ENCODE measurements at regions not wholly inside any gene's neighbourhood (a gene's known extent, or its start where the extent isn't known, plus 50 kb on each side); places are given as distances from the start of the nearest gene placed in this dataset.
A peak's percentile ranks its signal among the peaks of the same experiment; 100 is the strongest.

DNA sequence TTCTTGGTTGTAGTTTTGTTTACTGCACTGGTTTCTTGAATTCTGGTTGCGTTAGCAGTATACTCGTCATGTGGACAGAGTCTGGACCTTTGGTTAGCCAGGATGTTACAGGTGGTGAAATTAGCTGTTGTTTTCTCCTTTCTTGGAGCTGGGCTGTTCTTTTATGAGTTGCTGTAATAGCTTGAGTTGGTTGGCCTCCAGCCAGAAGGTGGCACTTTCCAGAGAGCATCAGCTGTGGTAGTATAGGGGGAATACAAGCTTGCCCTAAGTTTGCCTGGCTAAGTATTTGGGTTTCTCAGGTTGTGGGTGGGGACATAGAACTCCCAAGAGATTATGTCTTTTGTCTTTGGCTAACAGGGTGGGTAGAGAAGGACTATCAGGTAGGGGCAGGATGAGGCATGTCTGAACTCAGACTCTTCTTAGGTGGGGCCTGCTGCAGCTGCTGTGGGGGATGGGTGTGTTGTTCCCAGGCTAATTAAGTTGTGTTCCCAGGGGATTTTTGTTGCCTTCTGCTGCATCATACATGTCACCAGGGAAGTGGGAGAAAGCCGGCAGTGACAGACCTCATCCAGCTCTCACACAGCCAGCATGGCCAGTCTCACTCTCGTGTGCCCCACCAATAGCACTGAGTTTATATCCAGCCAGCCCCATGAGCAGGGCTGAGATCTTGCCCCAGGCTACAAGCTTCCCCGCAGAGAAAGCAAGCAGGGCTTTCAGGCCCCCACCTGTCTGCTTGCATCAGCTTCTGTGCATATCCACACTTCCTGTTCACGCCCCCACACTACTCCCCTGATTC, 246.7 kb upstream of the TPK1 start:
- Histone ChIP-seq H3K27ac (no peak overlapping the region), H3K27me3 (no peaks in the 10 kb centered on the region), H3K4me3 (peak overlapping the region in 1 of 3 donors; percentile 8), H3K9me3 (no peaks in the 10 kb centered on the region), H3K36me3 (no peaks in the 10 kb centered on the region), H3K4me1 (no peaks in the 10 kb centered on the region)
- no peak for TF ChIP-seq POLR2A (IDR thresholded peaks at IDR 0.05)
- TF ChIP-seq, protein P1, sequence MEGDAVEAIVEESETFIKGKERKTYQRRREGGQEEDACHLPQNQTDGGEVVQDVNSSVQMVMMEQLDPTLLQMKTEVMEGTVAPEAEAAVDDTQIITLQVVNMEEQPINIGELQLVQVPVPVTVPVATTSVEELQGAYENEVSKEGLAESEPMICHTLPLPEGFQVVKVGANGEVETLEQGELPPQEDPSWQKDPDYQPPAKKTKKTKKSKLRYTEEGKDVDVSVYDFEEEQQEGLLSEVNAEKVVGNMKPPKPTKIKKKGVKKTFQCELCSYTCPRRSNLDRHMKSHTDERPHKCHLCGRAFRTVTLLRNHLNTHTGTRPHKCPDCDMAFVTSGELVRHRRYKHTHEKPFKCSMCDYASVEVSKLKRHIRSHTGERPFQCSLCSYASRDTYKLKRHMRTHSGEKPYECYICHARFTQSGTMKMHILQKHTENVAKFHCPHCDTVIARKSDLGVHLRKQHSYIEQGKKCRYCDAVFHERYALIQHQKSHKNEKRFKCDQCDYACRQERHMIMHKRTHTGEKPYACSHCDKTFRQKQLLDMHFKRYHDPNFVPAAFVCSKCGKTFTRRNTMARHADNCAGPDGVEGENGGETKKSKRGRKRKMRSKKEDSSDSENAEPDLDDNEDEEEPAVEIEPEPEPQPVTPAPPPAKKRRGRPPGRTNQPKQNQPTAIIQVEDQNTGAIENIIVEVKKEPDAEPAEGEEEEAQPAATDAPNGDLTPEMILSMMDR (IDR thresholded peaks at IDR 0.05): no peak
- no peak for TF ChIP-seq POLR2AphosphoS5 (IDR thresholded peaks at IDR 0.05)
- DNase-seq (ENCODE audit: low spot score in 2 of 2): no peak
- intact Hi-C loops (cut with DNase I; ENCODE audit: low total_unique reads): no loop called here

DNA sequence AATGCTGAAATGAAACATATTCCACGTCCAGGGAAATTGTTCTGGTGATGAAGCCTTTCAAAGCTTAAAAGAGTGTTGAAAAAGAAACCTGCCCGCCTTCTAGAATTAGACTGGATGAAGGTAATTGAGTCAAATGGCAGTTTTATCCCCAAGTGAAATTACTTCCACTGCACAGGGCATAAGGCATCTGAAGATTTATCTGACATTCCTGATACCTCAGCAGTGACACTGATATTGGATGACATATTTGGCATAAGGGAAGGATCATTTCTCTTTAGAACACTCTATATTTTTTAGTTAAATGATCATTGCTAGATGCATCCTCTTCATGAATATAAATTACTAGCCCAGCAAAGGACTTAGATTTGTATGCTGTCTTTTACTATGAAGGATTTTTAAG, 229.6 kb upstream of the TPK1 start:
- no peak for DNase-seq (ENCODE audit: low spot score in 2 of 2)
- TF ChIP-seq, protein P1 (IDR thresholded peaks at IDR 0.05): no peak
- Histone ChIP-seq H3K4me3 (no peak overlapping the region), H3K36me3 (no peaks in the 10 kb centered on the region), H3K27me3 (no peaks in the 10 kb centered on the region), H3K9me3 (no peaks in the 10 kb centered on the region), H3K27ac (no peak overlapping the region), H3K4me1 (no peaks in the 10 kb centered on the region)
- intact Hi-C loops (cut with DNase I; ENCODE audit: low total_unique reads): no loop called here

DNA sequence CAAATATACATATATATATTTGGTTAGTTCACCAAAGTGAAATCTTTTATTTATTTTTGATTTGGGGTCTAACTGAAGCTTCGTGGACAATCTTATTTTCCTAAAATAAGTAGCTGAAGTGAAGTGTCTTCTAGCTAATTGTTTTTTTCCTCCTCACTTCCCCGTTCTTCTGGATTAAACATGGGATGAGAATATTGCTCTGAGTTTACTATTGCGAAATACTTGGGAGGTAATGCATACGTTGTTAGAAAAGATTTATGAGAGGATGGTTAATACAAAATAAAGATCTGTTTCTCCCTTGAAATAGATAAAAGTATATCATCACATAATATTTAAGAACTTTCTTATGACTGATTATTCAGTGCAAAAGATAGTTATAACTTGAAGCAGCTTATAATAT, 228.3 kb upstream of the TPK1 start:
- Histone ChIP-seq H3K9me3 (no peaks in the 10 kb centered on the region), H3K4me1 (no peaks in the 10 kb centered on the region), H3K36me3 (no peaks in the 10 kb centered on the region), H3K4me3 (no peak overlapping the region), H3K27me3 (no peaks in the 10 kb centered on the region), H3K27ac (no peak overlapping the region)
- no peak for DNase-seq (ENCODE audit: low spot score in 2 of 2)
- intact Hi-C loops (cut with DNase I; ENCODE audit: low total_unique reads): no loop called here
- TF ChIP-seq, protein P1 (IDR thresholded peaks at IDR 0.05): no peak
- TF ChIP-seq POLR2A (IDR thresholded peaks at IDR 0.05): no peak
- TF ChIP-seq POLR2AphosphoS5 (IDR thresholded peaks at IDR 0.05): no peak

DNA sequence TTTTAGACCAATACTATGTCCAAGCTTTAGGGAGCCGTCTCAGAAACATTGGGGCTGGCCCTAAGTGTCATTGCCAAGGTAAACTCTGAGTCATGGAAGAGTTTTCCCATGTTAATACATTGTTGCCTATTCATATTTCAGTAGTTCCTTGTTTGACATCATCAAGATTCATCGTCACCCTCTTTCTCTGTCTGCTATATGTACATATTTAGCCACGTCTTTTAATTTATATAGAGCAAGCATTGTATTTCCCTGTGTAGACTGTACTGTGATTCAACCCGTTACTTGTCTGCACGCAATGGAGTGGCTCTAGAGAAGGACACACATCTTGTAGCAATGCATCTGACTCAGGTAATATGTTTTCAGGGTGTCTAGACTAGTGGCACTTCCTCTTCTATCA, 217.9 kb upstream of the TPK1 start:
- TF ChIP-seq POLR2AphosphoS5 (IDR thresholded peaks at IDR 0.05) (no peak), POLR2A (IDR thresholded peaks at IDR 0.05) (no peak)
- TF ChIP-seq, protein P1 (IDR thresholded peaks at IDR 0.05): no peak
- no peak for DNase-seq (ENCODE audit: low spot score in 2 of 2)
- Histone ChIP-seq H3K4me1 (no peaks in the 10 kb centered on the region), H3K4me3 (no peak overlapping the region), H3K27ac (no peak overlapping the region), H3K27me3 (no peaks in the 10 kb centered on the region), H3K9me3 (no peaks in the 10 kb centered on the region), H3K36me3 (no peaks in the 10 kb centered on the region)
- intact Hi-C loops (cut with DNase I; ENCODE audit: low total_unique reads): no loop called here

DNA sequence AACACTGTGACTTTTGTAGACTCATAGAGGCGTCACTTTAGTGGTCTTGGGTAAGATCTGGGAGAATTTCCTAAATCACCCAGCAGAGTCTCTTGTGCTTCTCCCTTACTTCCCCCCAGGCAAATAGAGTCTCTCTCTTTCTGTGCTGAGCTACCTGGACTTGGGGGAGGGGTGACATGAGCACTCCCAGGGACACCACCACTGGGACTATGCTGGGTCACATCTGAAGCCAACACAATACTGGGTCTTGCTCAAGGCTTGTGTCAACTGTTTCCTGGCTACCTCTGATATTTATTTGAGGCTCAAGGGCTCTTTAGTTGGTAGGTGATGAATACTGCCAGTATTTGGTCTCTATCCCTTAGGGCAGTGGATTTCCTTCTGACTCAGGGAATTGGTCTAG, 214.6 kb upstream of the TPK1 start:
- no peak for DNase-seq (ENCODE audit: low spot score in 2 of 2)
- intact Hi-C loops (cut with DNase I; ENCODE audit: low total_unique reads): no loop called here
- Histone ChIP-seq H3K27ac (no peak overlapping the region), H3K27me3 (no peaks in the 10 kb centered on the region), H3K4me1 (no peaks in the 10 kb centered on the region), H3K4me3 (no peak overlapping the region), H3K36me3 (no peaks in the 10 kb centered on the region), H3K9me3 (no peaks in the 10 kb centered on the region)
- TF ChIP-seq POLR2A (IDR thresholded peaks at IDR 0.05): no peak
- TF ChIP-seq, protein P1 (IDR thresholded peaks at IDR 0.05): no peak
- TF ChIP-seq POLR2AphosphoS5 (IDR thresholded peaks at IDR 0.05): no peak

Data from breast epithelium (tissue), 4 donors.